Right lobe of liver (tissue), 6 donors: ENCODE measurements at regions not wholly inside any gene's neighbourhood (a gene's known extent, or its start where the extent isn't known, plus 50 kb on each side); places are given as distances from the start of the nearest gene placed in this dataset.

ENCODE experiments used
- ATAC-seq, 4 donors: fragments of 200-7000 bp; cut with Tn5 transposase; one replicate each; pipeline ENCODE4 v1.9.1; 2020; ENCODE audit warnings: mild to moderate bottlenecking in 4 of 4, moderate library complexity in 4 of 4
- DNase-seq, 3 donors: peaks; one replicate each; pipeline ENCODE4 v3.0.0-alpha.2; 2020
- H3K27ac ChIP-seq, 3 donors: fragments of 200-600 bp; one replicate each; pipeline ENCODE4 v1.8.0; 2022
- H3K27me3 ChIP-seq, 2 donors: fragments of 200-600 bp; one replicate each; pipeline ENCODE4 v1.8.0; 2022
- H3K36me3 ChIP-seq, 4 donors: fragments of 200-600 bp; sonication (generic) in 1 of 4; one replicate each; pipeline versions ENCODE4 v1.5.1 to v1.8.0; 2017 to 2022; ENCODE audit warnings: control low read depth in 1 of 4
- H3K4me1 ChIP-seq, 4 donors: fragments of 200-600 bp; sonication (generic) in 1 of 4; one replicate each; pipeline versions ENCODE4 v1.5.1 to v1.8.0; 2017 to 2022; ENCODE audit warnings: control low read depth in 1 of 4
- H3K4me3 ChIP-seq, 3 donors: fragments of 200-600 bp; one replicate each; pipeline ENCODE4 v1.8.0; 2022
- H3K9me3 ChIP-seq, 4 donors: fragments of 200-600 bp; sonication (generic) in 1 of 4; one replicate each; pipeline versions ENCODE4 v1.5.1 to v1.8.0; 2017 to 2022; ENCODE audit warnings: control low read depth in 1 of 4
- CTCF ChIP-seq, 4 donors: fragments of 200-600 bp in 3 of 4; fragments of 450-650 bp in 1 of 4; IDR thresholded peaks; one replicate each; pipeline versions ENCODE4 v1.5.1 to v1.8.0; 2016 to 2022; ENCODE audit warnings: antibody characterized with exemption in 4 of 4, mild to moderate bottlenecking in 2 of 4
- POLR2A ChIP-seq: fragments of 450-650 bp; IDR thresholded peaks from one replicate; pipeline ENCODE4 v1.6.1; 2017; ENCODE audit warnings: antibody characterized with exemption, mild to moderate bottlenecking
- WGBS: methylation state at CpG from one replicate; pipeline ENCODE4 v1.1.6; 2018; ENCODE audit warnings: low coverage, low lambda C conversion rate; ENCODE audit not compliant: insufficient coverage; ENCODE audit errors: missing lambda C conversion rate; 5-methylcytosine and 5-hydroxymethylcytosine counted together
- intact Hi-C, 2 donors: fragments of 100-400 bp; cut with DNase I; formaldehyde crosslinking; loops; one replicate each; pipeline versions ENCODE4 v1.11.2 to v1.14.1; 2022
- donor health status: DM: no; HTN: yes; CAD: no.
- donor health status: DM: no; HTN: no; CAD: no.
- donor health status: DM: no; HTN: no; CAD: no.
- donor health status: DM: no; HTN: yes; CAD: no.
- donor health status: DM: no; HTN: yes; CAD: no.

- Histone ChIP-seq H3K27ac (no peak overlapping the region), H3K36me3 (no peaks in the 10 kb centered on the region), H3K4me1 (no peaks in the 10 kb centered on the region), H3K27me3 (no peaks in the 10 kb centered on the region), H3K4me3 (no peak overlapping the region), H3K9me3 (no peaks in the 10 kb centered on the region)
- intact Hi-C loops: no loop called here
- ATAC-seq (no peak), DNase-seq (no peak)
- 80% methylated on average over 4 of the region's 7 CpGs for WGBS
- no peak for TF ChIP-seq POLR2A
Observed at GRCh38 chr21:38670861-38671260, 134.9 kb upstream of the ETS2 start.

- no peak for ATAC-seq
- intact Hi-C loops: no loop called here
Observed at GRCh38 chr21:38671773-38672172, 134.0 kb upstream of the ETS2 start.

GRCh38 chr21:38675182-38675824 lies 130.4 kb upstream of the ETS2 start:
- no peaks in the 10 kb centered on the region for H3K36me3 ChIP-seq
- intact Hi-C loops: no loop called here
- no peak for DNase-seq

More at GRCh38 chr21:38671773-38672172, 134.0 kb upstream of the ETS2 start:
- Histone ChIP-seq H3K27me3 (no peaks in the 10 kb centered on the region), H3K27ac (no peak overlapping the region), H3K36me3 (no peaks in the 10 kb centered on the region), H3K4me1 (no peaks in the 10 kb centered on the region), H3K9me3 (no peaks in the 10 kb centered on the region), H3K4me3 (no peak overlapping the region)
- no peak for DNase-seq
- 51% methylated on average over 6 of the region's 6 CpGs for WGBS
- TF ChIP-seq POLR2A (no peak), CTCF (IDR thresholded peaks at IDR 0.05) (no peak)

GRCh38 chr21:38678827-38679226 lies 126.9 kb upstream of the ETS2 start:
- Histone ChIP-seq H3K36me3 (no peaks in the 10 kb centered on the region), H3K4me1 (no peaks in the 10 kb centered on the region), H3K27ac (no peak overlapping the region), H3K9me3 (no peaks in the 10 kb centered on the region), H3K4me3 (no peak overlapping the region), H3K27me3 (no peaks in the 10 kb centered on the region)
- intact Hi-C loops: no loop called here
- ATAC-seq: no peak
- DNase-seq: no peak
- no peak for TF ChIP-seq POLR2A
- TF ChIP-seq CTCF (IDR thresholded peaks at IDR 0.05): no peak

More at GRCh38 chr21:38675182-38675824, 130.4 kb upstream of the ETS2 start:
- H3K27me3 ChIP-seq: no peaks in the 10 kb centered on the region
- no peaks in the 10 kb centered on the region for H3K4me1 ChIP-seq
- no peak overlapping the region for H3K27ac ChIP-seq
- H3K4me3 ChIP-seq: no peak overlapping the region
- no peak for ATAC-seq
- H3K9me3 ChIP-seq: no peaks in the 10 kb centered on the region
- WGBS: 61% methylated on average over 22 of the region's 22 CpGs
- no peak for TF ChIP-seq POLR2A
- TF ChIP-seq CTCF (IDR thresholded peaks at IDR 0.05): no peak

- intact Hi-C loops: no loop called here
- Histone ChIP-seq H3K27me3 (no peaks in the 10 kb centered on the region), H3K36me3 (no peaks in the 10 kb centered on the region), H3K4me1 (no peaks in the 10 kb centered on the region), H3K9me3 (no peaks in the 10 kb centered on the region), H3K4me3 (no peak overlapping the region), H3K27ac (no peak overlapping the region)
- DNase-seq: no peak
- peak in 3 of 4 donors; percentile 34 to 64 (median 45) for ATAC-seq
- WGBS: 45% methylated on average over 4 of the region's 4 CpGs
- no peak for TF ChIP-seq POLR2A
- TF ChIP-seq CTCF (IDR thresholded peaks at IDR 0.05): no peak
Observed at GRCh38 chr21:38679534-38679933, 126.2 kb upstream of the ETS2 start.
